NB4 (cell line): ENCODE measurements at regions not wholly inside any gene's neighbourhood (a gene's known extent, or its start where the extent isn't known, plus 50 kb on each side); places are given as distances from the start of the nearest gene placed in this dataset.

Source experiments
- DNase-seq: peaks from one replicate; pipeline ENCODE4 v3.0.0; 2010; ENCODE audit warnings: low read depth
- H3K4me3 ChIP-seq: one replicate; pipeline ENCODE4 v1.5.1; 2011; ENCODE audit warnings: mild to moderate bottlenecking, low read depth, low read length, moderate library complexity
- CTCF ChIP-seq: IDR thresholded peaks from one replicate; pipeline ENCODE4 v1.5.1; 2012; ENCODE audit warnings: low read depth, low read length
- MYC ChIP-seq: IDR thresholded peaks from 2 replicates; pipeline ENCODE4 v1.6.1; 2011; ENCODE audit warnings: low read depth, low read length
- POLR2A ChIP-seq: IDR thresholded peaks from 2 replicates; pipeline ENCODE4 v1.6.1; 2011; ENCODE audit warnings: mild to moderate bottlenecking; ENCODE audit not compliant: insufficient read length; ENCODE audit errors: extremely low read depth
- TF ChIP-seq, protein P1 (sequence below): IDR thresholded peaks from 2 replicates; pipeline ENCODE4 v1.6.1; 2011; ENCODE audit warnings: low read depth, low read length

DNA sequence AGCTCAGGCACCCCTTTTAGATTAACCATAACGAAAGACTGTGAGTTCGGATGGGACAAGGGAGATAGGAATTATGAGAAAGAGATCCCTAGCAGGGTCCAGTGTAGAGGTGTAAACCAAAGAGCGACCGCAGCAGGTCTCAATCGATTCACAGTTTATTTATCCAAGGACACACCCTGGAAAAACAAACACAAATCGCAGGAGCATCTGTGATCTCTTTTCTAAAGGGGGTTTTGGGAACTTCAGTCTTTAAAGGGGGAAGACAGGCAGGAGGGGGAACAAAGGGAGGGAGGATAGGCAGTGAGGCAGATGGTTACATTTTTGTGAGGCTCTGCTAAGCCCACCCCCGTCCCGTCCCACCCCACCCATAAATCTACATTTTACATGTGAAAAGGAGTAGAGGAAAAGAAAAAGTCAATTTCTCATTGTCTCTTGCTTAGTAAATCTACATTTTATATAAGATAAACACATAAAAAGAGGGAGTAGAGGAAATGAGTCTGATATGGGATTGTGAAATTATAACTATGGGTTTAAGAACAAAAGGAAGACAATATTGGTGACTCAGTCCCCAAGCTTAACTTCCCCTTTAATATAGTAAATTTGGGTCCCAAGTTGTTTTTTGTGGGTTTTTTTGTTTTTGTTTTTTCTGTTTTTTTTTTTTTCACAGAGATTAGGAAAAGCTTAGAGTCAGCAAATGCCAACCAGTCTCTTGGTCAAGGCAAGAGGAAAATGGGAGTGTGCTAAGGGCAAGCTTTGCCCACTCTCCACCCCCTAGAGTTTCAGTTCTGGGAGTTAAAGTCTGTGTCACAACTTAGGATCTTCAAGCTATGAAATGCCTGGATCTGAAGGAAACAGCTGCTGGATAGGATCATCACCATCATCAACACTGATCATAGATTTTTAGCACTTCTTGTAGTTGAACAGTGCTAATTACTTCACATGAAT lies 160.9 kb upstream of the CDH5 start:
- peak overlapping the region; percentile 0 for H3K4me3 ChIP-seq
- TF ChIP-seq MYC (no peak), POLR2A (no peak), CTCF (no peak)
- TF ChIP-seq, protein P1, sequence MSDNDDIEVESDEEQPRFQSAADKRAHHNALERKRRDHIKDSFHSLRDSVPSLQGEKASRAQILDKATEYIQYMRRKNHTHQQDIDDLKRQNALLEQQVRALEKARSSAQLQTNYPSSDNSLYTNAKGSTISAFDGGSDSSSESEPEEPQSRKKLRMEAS = no peak
- peak; percentile 83 for DNase-seq

GRCh38 chr16:66204756-66205155 lies 161.7 kb upstream of the CDH5 start:
- TF ChIP-seq MYC = no peak
- TF ChIP-seq POLR2A = no peak
- TF ChIP-seq CTCF = no peak
- TF ChIP-seq, protein P1 = no peak
- DNase-seq = no peak
- H3K4me3 ChIP-seq = no peak overlapping the region

- H3K4me3 ChIP-seq = no peak overlapping the region
- TF ChIP-seq, protein P1 = no peak
- TF ChIP-seq MYC = no peak
- no peak for TF ChIP-seq CTCF
- TF ChIP-seq POLR2A = no peak
- no peak for DNase-seq
Measured at GRCh38 chr16:66203476-66203875, 163.0 kb upstream of the CDH5 start.

DNA sequence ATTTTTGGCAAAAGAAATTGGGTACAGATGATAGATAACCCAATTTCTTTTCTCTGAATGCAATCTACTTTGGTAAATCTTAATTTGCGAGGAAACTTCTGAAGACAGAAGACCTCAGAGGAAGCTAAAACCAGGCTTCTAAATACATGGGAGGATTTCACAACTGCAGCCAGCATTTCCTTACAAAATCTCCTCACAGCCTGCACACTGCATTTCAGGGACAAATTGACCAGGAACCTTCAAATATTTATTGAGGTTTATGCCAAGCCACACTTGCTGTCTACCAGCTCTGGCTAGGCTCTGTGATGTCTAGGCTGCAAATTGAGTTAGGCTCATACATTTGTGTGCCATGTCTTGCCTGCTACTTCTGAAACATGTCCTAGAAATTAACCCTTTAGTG lies 167.3 kb upstream of the CDH5 start:
- TF ChIP-seq, protein P1 = no peak
- TF ChIP-seq POLR2A = no peak
- H3K4me3 ChIP-seq = no peak overlapping the region
- DNase-seq = peak; percentile 64

DNA sequence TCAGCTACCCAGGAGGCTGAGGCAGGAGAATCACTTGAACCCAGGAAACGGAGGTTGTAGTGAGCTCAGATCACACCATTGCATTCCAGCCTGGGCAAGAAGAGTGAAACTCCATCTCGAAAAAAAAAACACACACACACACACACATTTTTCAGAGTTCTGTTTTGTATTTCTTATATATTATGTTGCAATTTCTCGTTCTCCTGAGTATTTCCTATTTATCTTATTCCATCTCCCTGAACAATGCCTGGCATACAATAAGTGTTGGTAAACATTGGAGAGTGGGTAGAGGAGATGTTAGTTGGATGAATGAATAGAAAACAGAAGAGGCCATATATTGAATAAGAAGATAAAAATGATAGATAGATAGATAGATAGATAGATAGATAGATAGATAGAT lies 167.8 kb upstream of the CDH5 start:
- no peak for DNase-seq
- H3K4me3 ChIP-seq = no peak overlapping the region
- TF ChIP-seq, protein P1 = no peak
- TF ChIP-seq MYC = no peak
- TF ChIP-seq POLR2A = no peak
- no peak for TF ChIP-seq CTCF

GRCh38 chr16:66197668-66198278 lies 168.7 kb upstream of the CDH5 start:
- TF ChIP-seq CTCF (no peak), POLR2A (no peak), MYC (no peak)
- TF ChIP-seq, protein P1 = no peak
- H3K4me3 ChIP-seq = no peak overlapping the region
- DNase-seq = no peak
